ENCODE measurements at regions not wholly inside any gene's neighbourhood (a gene's known extent, or its start where the extent isn't known, plus 50 kb on each side); places are given as distances from the start of the nearest gene placed in this dataset.
A peak's percentile ranks its signal among the peaks of the same experiment; 100 is the strongest.

- no peak for DNase-seq
Observed at GRCh38 chr14:22011253-22011642, 337.6 kb upstream of the OR4E1 start.

- peak; percentile 8 to 17 for DNase-seq
Observed at GRCh38 chr14:22010545-22011252, 337.1 kb upstream of the OR4E1 start.

- no peak for DNase-seq
Observed at GRCh38 chr14:22008766-22009165, 335.1 kb upstream of the OR4E1 start.

GRCh38 chr14:22007784-22008412 lies 334.3 kb upstream of the OR4E1 start:
- no peak for DNase-seq

GRCh38 chr14:22007363-22007762 lies 333.7 kb upstream of the OR4E1 start:
- no peak for DNase-seq

- DNase-seq, result no peak
Observed at GRCh38 chr14:22003461-22003860, 329.8 kb upstream of the OR4E1 start.

- no peak for DNase-seq
Observed at GRCh38 chr14:22002860-22003284, 329.3 kb upstream of the OR4E1 start.

- DNase-seq, result no peak
Observed at GRCh38 chr14:21999402-21999801, 325.8 kb upstream of the OR4E1 start.

GRCh38 chr14:21997300-21997699 lies 323.7 kb upstream of the OR4E1 start:
- DNase-seq, result no peak

GRCh38 chr14:21995332-21995731 lies 321.7 kb upstream of the OR4E1 start:
- DNase-seq, result no peak

- DNase-seq, result no peak
Observed at GRCh38 chr14:21993837-21994236, 320.2 kb upstream of the OR4E1 start.

GRCh38 chr14:21993070-21993469 lies 319.5 kb upstream of the OR4E1 start:
- no peak for DNase-seq

GRCh38 chr14:21991130-21991529 lies 317.5 kb upstream of the OR4E1 start:
- no peak for DNase-seq

GRCh38 chr14:21990116-21990515 lies 316.5 kb upstream of the OR4E1 start:
- DNase-seq, result no peak

- DNase-seq, result no peak
Observed at GRCh38 chr14:21989090-21989489, 315.5 kb upstream of the OR4E1 start.

- DNase-seq, result no peak
Observed at GRCh38 chr14:21988413-21988812, 314.8 kb upstream of the OR4E1 start.

GRCh38 chr14:21987937-21988336 lies 314.3 kb upstream of the OR4E1 start:
- peak; percentile 35 to 52 for DNase-seq

- no peak for DNase-seq
Observed at GRCh38 chr14:21985081-21985480, 311.5 kb upstream of the OR4E1 start.

- no peak for DNase-seq
Observed at GRCh38 chr14:21978999-21979314, 305.3 kb upstream of the OR4E1 start.

GRCh38 chr14:21978184-21978998 lies 304.8 kb upstream of the OR4E1 start:
- DNase-seq, result peak; percentile 9 to 63

- DNase-seq, result no peak
Observed at GRCh38 chr14:21974741-21975140, 301.1 kb upstream of the OR4E1 start.

- no peak for DNase-seq
Observed at GRCh38 chr14:21965042-21965441, 291.4 kb upstream of the OR4E1 start.

GRCh38 chr14:21964180-21964579 lies 290.6 kb upstream of the OR4E1 start:
- no peak for DNase-seq

GRCh38 chr14:21960636-21961035 lies 287.0 kb upstream of the OR4E1 start:
- DNase-seq, result no peak

Data from inflammatory macrophage treated with lipopolysaccharide for 1 hour (primary cell).